Colon (tissue), 2 donors: ENCODE measurements at regions not wholly inside any gene's neighbourhood (a gene's known extent, or its start where the extent isn't known, plus 50 kb on each side); places are given as distances from the start of the nearest gene placed in this dataset.

Experiments
- FAIRE-seq: peaks from 2 replicates; lab custom pipeline; 2012; peaks lifted over from hg19 to GRCh38; lab: Jason Lieb, UNC
- donor health status: control.
- donor health status: control.

DNA sequence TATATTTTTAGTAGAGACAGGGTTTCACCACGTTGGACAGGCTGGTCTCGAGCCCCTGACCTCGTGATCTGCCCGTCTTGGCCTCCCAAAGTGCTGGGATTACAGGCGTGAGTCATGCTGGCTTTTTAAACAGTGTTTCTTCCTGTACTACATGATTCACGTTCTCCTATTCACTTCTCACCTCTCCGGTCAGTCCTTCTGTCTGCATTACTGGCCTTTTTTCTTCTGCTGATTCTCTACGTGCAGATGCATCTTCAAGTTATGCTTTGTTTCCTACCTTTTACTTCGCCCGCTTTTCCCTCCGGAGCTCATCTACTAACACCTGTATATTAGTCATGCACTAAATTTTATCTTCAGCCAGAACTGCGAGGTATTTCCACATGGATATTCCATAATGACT lies 296.2 kb upstream of the FLRT2 start:
- FAIRE-seq = no peak

DNA sequence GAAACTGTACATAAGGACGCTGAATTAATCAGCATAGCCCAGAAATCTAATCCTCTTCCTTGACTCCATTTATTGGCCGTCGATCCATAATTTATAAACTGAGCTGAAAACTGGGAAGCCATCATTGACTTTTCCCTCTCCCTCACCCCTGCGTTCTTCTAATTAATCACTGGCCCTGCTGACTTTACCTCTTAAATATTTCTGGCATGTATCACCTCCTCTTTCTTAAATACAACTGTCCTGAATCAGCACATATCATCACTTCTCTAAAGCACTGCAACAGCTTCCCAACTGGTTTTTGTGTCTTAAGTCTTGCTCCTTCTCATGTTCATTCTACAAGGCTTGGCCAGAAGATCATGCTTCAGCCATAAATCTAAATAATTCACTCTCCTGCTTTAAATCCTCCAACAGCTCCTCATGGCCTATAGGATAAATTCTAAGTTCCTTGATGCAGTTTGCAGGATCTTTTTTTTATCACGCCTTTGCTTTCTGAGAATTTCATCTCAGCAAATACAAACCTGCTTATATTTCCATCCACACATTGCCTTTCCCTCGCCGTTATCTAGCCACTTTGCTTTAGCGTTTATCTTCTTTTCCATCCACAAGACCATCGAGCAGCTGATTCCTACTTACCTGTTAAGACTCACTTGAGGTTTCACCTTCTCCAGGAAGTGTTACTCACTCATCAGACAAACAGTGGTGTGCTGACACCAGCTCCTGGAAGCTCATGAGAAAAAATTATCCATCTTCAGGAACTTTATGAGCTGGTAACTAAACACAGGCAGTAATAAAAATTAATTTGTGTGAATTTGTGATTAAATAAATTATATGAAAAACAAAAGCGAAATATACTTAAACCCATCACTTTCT lies 295.6 kb upstream of the FLRT2 start:
- no peak for FAIRE-seq

DNA sequence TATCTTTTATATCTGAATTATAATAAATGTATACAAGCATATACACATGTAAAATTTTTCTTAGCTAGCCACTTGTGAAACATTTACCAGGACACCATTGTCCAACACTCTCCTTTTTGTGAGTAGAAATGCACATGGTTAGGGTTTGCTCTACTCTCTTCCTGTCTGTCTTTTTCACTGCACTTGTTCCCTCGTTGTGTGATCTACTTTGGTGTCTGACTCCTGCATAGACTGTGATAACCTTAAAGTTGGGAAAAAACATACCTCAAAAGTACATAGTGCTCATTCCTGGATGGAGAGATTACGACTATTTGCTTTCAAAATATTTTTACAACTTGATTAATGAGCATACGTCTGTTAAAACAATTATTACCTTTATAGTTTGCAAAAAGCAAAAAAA lies 294.1 kb upstream of the FLRT2 start:
- FAIRE-seq = no peak

DNA sequence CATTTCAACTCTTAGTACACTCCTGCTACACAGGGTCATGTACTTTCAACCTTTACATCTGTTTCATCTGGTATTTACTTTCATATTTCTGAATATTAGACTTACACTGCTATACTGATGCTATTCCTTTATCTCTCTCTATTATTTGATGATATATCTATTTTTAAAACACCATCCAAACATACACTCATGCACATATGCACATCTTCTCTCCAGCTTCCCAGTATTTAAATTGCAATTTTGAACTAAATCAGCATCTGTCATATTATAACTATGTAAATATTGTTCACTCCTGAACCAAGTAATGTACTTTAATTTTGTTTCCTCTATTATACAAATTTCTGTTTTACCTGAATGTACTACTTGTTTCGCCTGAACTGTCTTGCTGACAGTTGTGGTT lies 293.6 kb upstream of the FLRT2 start:
- FAIRE-seq = no peak

- no peak for FAIRE-seq
Observed at GRCh38 chr14:85239791-85240190, 290.2 kb upstream of the FLRT2 start.

DNA sequence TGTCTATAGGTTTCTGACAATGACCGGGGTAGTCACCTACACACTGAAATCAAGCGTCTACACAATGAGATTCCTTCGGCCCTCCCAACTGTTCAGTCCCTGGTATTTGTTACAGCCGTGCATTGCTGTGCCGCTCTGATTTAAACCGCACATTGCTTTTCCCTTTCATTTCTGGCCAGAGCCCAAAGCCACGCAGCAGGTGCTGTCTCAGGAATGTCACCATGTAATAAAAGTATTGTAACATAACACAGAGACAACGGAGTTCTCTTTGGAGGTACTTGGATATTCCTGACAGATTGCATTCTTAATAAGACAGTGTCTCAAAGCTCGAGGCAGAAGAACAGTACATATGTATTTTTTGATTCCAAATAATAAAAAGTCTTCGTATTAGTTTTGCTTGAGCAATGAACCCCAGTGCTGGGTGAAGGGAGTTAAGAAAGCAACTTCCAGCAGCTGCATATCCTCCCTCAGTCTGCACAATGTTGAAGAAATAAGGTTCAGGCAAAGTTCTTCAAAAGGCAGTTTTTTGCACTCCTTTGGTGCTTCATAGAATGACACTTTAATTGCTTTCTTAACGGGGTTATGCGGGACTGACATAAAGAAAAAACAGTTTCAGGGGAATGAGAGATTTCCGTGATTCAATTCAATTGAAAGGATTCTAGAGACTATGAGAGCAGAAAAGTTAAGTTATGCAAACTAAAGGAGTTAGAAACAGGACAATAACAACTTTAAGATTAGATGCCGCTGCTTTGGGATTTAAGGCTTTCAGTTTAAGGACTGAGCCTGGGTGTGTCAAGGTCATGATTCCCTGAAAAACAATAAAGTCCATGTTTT lies 288.7 kb upstream of the FLRT2 start:
- no peak for FAIRE-seq

DNA sequence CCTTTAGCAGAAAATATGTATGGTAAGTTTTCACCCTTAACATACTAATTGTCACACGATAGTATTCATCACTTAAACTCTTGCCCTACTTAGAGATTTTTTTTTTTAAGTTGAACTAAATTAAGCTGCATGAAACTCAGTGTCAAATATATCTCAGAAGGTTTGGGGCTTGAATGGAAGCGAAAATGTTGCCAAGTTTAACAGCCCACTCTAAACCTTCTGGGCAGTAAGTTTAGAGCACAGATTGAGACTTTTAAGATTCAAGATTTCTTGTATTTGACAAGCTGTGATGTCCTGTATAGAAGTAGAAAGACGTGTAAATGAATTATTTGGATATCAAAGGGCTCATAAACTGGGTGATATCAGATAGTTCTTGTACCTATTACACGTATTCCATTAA lies 287.3 kb upstream of the FLRT2 start:
- no peak for FAIRE-seq

GRCh38 chr14:85243321-85243720 lies 286.6 kb upstream of the FLRT2 start:
- no peak for FAIRE-seq

- no peak for FAIRE-seq
Observed at GRCh38 chr14:85247071-85247470, 282.9 kb upstream of the FLRT2 start.

- FAIRE-seq = no peak
Observed at GRCh38 chr14:85248881-85249635, 280.9 kb upstream of the FLRT2 start.

DNA sequence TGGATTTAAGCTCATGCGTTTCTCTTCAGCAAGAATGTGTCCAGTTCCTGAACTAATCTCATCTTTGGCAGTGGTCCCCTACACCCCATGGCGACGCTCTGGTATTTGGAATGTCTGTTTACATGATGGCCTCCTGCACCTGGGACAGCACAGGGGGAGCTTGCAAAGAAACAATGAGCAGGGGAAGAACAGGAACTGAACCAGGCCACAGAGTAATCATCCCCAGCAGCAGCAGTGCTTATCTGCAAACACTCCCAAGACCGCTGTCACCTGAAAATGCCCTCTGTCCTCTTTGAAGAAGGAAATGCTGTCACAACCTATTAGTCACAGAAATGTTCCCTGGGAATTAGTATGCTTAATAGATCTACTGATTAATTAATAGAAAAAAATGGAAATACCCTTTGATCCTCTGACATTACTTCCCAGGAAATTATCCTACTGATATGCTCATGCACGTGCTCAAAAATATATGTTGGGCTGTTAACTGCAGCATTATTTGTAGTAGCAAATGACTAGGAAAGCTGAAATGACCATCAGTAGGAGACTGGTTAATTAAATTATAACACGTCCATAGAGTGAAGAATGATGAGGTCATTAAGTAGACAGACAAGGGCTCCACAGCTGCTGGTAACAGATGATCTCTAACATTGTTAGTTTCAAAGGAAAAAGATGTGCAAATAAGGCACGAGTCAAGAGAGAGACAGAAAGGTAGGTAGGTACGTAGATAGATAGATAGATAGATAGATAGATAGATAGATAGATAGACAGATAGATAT lies 279.3 kb upstream of the FLRT2 start:
- FAIRE-seq = no peak

DNA sequence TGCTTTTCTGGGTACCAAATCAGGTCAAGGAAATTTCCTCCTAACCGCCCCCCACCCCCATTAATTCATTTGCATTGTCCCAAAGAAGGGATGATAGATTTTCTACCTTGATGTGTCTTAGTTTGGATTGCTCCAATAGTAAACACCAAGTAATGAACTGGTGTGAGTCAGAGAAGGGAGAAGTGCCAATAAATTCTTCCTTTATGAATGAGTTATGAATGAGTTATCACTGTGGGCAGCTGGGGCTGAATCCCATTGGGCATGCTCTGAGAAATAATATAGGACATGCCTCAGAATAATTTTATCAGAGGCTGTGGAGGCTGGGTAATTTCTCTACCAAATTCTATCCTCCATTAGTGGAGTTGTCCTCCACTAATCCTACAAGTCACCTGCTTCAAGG lies 277.9 kb upstream of the FLRT2 start:
- FAIRE-seq = no peak

DNA sequence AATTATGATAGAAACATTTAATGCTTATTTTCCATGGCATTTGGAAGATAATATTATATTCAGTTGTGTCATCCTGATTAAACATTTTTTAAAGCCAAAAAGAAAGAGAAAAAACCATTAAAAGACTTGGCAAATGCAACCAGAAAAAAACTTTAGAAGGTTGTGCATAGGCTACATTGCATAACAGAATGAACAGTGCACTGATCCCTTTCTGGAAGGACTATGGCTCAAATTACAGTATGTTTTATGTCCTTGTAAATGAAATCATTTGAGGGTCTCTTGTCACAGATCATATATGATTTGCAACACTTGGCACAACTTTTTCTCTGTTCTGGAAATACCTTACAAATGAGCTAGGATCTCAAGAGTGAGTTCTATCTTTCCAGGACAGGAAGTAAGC lies 275.2 kb upstream of the FLRT2 start:
- FAIRE-seq = no peak

DNA sequence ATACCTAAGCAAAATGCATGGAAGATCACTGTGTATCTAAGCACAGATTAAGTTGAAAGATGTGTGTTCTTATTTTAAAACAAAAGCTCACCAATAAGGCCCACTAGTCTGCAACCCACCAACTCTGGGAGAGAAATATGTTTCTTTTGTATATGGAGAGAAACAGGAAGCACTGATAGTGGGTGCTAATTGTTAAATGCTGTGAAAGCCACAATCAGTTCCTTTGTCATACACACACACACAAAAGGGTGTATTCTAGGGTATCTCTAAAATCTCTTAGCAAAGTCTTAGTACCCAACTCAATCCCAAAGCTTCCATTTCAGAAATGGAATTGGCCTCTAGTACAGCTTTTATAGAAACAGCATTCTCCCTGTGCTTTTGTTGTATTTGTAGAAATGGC lies 272.7 kb upstream of the FLRT2 start:
- FAIRE-seq = no peak

- FAIRE-seq = no peak
Observed at GRCh38 chr14:85263916-85264675, 265.8 kb upstream of the FLRT2 start.

DNA sequence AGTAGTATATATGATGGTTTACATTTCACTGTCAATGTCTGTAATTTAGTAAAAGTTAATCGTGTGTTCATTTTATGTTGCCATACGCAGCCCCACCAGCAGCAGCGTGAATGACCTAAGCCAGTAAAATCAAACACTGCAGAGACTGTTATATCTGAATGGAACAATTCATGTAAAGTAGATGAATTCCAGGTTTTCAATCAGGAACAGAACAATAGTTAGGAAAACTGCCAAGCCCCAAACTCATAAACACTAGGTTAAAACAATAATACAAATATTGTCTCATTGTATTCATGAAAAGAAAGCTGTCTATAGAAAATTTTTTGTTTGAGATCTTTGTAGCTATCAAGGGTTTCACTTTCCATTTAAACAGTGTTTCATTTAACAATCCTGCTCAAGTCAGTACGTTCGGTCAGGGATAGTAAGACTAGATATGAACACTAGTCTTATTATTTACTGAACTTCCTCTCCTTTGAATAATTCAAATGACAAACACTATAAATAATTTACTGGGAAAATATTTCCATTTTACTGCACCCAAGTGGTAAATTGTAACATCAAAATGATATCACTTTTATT lies 256.8 kb upstream of the FLRT2 start:
- no peak for FAIRE-seq

DNA sequence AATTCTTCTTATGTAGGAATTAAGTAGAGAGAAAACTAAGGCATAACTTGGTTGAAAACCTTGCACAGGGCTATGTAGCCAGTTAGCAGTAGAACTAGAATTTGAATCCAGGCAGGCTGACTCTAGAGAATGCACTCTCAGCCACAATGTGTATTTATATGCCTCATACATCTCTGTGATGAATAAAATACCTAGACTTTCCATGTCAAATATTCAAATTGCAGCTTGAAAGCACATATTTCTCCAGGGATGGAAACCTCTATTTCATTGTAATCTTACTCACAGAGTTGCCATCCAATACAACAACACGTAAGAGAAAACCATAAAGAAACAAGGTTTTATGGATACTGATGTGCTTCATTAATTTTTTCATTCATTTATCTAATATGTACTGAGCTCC lies 256.0 kb upstream of the FLRT2 start:
- no peak for FAIRE-seq

- no peak for FAIRE-seq
Observed at GRCh38 chr14:85276161-85276978, 253.6 kb upstream of the FLRT2 start.

DNA sequence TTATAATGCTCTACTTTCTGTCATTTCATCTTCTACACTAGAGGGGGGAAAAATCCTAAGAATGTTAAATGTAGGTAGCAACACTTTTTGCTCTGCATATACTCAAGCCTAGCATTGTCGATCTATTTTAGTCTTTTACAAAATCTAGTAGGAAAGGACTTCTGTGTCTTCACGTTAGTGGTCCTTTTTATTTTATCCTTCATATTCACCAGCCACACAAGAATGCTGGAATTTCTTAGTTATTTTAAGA lies 253.0 kb upstream of the FLRT2 start:
- no peak for FAIRE-seq

DNA sequence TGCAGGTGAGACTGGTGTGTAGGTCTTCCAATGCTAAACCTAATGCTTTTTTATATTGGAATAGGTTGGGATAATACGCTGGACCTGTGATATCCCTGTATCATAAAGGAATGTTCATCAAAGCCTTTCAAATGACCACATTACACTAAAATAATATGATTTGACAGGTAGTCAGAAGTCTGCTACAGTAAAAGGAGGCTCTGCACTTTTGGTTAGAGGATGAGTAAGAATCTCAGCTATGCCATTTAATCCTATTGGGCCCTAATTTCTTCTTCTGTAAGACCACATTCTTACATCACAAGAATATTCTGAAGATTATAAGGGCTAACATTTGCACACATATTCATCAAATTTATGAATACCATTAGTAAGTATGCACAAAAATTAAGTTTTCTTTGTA lies 250.5 kb upstream of the FLRT2 start:
- no peak for FAIRE-seq
